Suprapubic skin (tissue), 4 donors: ENCODE measurements at regions not wholly inside any gene's neighbourhood (a gene's known extent, or its start where the extent isn't known, plus 50 kb on each side); places are given as distances from the start of the nearest gene placed in this dataset.

ENCODE experiments used
- EP300 ChIP-seq: sonication (generic); formaldehyde crosslinking; IDR thresholded peaks from one replicate; pipeline ENCODE4 v1.6.1; 2017; ENCODE audit warnings: antibody characterized with exemption
- POLR2AphosphoS5 ChIP-seq, 3 donors: sonication (generic); formaldehyde crosslinking; IDR thresholded peaks; one replicate each; pipeline ENCODE4 v1.6.1; 2017; ENCODE audit warnings: antibody characterized with exemption in 3 of 3
- TF ChIP-seq, protein P1 (sequence below), 2 donors: fragments of 200-600 bp in 1 of 2; fragments of 450-650 bp in 1 of 2; sonication (generic) in 1 of 2; IDR thresholded peaks; one replicate each; pipeline ENCODE4 v1.5.1; 2016 to 2019; ENCODE audit warnings: antibody characterized with exemption in 2 of 2, mild to moderate bottlenecking in 1 of 2, moderate library complexity in 1 of 2

DNA sequence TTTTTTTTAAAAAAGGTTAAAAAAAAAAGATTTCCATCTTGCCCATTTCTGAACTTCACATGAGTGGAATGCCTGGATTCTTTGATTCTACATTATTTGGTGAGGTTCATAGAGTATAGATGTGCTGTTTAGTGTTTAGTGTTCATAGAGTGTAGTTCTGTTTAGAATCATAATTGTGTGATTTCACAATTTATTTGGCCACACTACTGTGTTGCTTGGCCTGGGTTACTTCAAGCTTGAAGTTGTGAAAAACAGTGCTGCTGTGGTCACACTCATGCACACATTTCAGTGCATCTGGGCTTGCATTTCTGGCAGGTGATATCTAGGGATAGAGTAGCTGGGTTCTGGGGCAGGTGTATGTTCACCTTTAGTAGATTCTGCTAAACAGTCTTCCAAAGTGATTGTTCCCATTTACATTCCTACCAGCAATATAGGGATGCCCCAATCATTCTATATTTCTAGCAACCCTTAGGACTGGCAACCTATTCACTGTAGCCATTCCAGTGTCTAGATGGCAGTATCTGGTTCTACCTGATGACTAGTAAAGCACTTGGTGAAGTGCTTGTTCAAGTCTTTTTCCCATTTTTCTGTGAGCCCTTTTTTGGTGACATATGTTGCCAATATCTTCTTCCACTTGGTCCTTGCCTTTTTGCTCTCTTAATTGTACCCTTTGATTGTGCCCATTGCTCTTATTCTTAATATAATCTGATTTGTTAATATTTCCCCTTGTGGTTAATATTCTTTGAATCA is 50.6 kb upstream of the RBFOX3 start:
- TF ChIP-seq POLR2AphosphoS5 (IDR thresholded peaks at IDR 0.05) (no peak), EP300 (no peak)
- TF ChIP-seq, protein P1, sequence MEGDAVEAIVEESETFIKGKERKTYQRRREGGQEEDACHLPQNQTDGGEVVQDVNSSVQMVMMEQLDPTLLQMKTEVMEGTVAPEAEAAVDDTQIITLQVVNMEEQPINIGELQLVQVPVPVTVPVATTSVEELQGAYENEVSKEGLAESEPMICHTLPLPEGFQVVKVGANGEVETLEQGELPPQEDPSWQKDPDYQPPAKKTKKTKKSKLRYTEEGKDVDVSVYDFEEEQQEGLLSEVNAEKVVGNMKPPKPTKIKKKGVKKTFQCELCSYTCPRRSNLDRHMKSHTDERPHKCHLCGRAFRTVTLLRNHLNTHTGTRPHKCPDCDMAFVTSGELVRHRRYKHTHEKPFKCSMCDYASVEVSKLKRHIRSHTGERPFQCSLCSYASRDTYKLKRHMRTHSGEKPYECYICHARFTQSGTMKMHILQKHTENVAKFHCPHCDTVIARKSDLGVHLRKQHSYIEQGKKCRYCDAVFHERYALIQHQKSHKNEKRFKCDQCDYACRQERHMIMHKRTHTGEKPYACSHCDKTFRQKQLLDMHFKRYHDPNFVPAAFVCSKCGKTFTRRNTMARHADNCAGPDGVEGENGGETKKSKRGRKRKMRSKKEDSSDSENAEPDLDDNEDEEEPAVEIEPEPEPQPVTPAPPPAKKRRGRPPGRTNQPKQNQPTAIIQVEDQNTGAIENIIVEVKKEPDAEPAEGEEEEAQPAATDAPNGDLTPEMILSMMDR (IDR thresholded peaks at IDR 0.05) = no peak
